Fibroblast of lung (primary cell): ENCODE measurements at regions not wholly inside any gene's neighbourhood (a gene's known extent, or its start where the extent isn't known, plus 50 kb on each side); places are given as distances from the start of the nearest gene placed in this dataset.

Experiments used
- EZH2 ChIP-seq: IDR thresholded peaks from 2 replicates; pipeline ENCODE4 v1.5.1; 2012; ENCODE audit warnings: low read length, control low read depth, mild to moderate bottlenecking; ENCODE audit errors: missing control alignments
- TF ChIP-seq, protein P1 (sequence below), 2 donors: IDR thresholded peaks in 1 of 2; conservative IDR thresholded peaks in 1 of 2; 1 replicate in 1 of 2; 2 replicates in 1 of 2; pipeline ENCODE4 v1.5.1; 2011 to 2012; ENCODE audit warnings: low read length in 2 of 2, control low read depth in 1 of 2, inconsistent platforms in 1 of 2, low read depth in 1 of 2, mild to moderate bottlenecking in 1 of 2

DNA sequence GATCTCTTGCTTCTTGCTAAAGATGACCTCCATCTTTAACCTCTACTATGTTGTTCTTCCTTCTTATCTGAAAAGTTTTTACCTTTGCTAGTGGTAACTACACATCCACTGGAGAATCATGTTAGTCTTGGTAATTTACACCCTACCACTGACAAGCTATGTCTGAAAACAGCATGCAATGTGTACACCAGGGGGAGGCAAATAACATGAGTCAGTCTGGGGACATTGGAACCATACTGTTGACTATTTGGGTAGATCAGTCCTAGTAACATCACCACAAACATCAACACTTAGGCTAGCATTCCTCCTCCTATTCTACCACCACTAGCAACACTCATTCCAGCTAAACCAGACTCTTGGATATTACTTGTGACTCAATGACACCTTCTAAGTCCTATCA lies 549.0 kb downstream of the KCNT2 start:
- TF ChIP-seq, protein P1, sequence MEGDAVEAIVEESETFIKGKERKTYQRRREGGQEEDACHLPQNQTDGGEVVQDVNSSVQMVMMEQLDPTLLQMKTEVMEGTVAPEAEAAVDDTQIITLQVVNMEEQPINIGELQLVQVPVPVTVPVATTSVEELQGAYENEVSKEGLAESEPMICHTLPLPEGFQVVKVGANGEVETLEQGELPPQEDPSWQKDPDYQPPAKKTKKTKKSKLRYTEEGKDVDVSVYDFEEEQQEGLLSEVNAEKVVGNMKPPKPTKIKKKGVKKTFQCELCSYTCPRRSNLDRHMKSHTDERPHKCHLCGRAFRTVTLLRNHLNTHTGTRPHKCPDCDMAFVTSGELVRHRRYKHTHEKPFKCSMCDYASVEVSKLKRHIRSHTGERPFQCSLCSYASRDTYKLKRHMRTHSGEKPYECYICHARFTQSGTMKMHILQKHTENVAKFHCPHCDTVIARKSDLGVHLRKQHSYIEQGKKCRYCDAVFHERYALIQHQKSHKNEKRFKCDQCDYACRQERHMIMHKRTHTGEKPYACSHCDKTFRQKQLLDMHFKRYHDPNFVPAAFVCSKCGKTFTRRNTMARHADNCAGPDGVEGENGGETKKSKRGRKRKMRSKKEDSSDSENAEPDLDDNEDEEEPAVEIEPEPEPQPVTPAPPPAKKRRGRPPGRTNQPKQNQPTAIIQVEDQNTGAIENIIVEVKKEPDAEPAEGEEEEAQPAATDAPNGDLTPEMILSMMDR (conservative IDR thresholded peaks at IDR 0.05 in 1 of 2, IDR thresholded peaks at IDR 0.05 in 1 of 2; ENCODE audit: low read depth in 1 of 2, low read length in 2 of 2), result no peak
- TF ChIP-seq EZH2, result no peak
